NCI-H345 treated with DMSO at 0.1 percent for 48 hours (cell line): ENCODE measurements at regions not wholly inside any gene's neighbourhood (a gene's known extent, or its start where the extent isn't known, plus 50 kb on each side); places are given as distances from the start of the nearest gene placed in this dataset.
A peak's percentile ranks its signal among the peaks of the same experiment; 100 is the strongest.
"Not testable (repeated sequence)": the region's sequence is repeated elsewhere in the genome, so short reads cannot be mapped to it uniquely, and the experiment has no call there.

Experiments
- DNase-seq: peaks from one replicate; lab custom pipeline; 2025; ENCODE audit not compliant: unreplicated experiment; lab: John Stamatoyannopoulos, UW

DNA sequence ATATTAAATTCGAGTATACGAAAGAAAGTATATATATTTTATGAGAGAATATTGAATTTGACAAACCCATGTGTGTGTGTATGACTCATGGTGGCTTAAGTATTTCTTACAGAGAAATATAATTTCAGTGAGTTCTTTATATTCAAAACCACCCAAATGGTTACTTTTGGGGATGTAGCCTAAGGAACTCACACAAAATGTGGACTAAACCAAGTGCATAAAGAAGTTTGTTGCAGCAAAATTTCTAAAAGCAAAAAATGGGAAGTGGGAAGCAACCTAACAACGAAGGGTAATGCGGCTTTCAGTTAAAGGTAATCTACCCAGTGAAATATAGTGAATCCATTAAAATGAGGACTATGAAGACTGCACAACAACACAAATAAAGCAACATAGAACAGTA, 277.1 kb downstream of the EDEM1 start:
- no peak for DNase-seq

DNA sequence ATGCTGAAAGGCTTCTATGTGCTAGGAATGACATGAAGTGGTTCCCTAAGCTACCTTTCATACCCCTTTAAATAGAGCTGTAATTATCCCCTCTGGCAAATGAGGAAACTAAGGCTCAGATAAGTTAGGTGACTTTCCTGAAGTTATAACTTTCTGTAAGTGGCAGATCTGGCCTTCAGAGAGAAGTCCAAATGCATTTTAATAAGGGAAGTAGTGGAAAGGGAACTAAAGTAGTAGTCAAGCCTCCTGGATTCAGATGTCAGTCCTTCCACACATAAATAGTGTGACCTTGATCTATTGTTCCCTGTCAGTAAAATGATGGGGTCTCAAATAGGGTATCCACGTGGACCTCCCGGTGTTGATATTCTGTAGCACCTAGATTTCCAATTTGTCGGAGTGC, 277.7 kb downstream of the EDEM1 start:
- DNase-seq: no peak

DNA sequence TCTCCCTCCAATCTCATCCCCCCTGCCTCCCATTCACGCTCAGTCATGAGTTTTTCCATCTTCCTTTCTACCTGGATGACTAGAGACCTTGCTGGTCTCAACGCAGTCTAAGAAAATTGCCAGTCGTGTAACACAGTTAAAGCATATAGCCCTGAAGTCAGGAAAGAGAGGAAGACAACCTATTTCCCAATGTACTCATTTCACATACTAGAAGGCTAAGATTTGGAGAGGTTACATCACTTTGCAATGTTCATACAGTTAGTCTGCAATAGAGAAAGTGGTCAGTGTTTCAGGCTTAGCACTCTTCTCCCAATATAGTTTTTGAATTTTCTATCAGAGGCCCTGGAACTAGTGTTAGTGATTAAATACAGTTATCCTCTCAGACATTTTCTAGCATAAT, 278.6 kb downstream of the EDEM1 start:
- DNase-seq: no peak

DNA sequence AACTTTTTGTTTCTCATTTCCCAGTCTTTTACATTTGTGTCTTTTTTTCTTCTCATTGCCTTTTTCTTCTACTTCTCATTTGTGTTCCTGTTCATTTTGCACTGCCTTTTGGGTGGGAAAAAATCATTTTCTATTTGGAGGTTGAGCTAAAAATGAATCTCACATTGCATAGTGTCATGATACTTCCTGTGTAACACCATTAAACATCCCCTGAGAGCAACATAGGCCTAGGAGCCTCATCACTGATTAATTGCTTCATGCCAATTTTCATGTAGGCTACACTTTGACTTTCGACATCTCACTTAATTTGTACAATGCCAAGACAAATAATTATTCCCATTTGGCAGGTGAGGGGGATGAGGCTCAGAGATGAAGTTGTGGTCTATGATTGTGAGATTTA, 279.2 kb downstream of the EDEM1 start:
- no peak for DNase-seq

DNA sequence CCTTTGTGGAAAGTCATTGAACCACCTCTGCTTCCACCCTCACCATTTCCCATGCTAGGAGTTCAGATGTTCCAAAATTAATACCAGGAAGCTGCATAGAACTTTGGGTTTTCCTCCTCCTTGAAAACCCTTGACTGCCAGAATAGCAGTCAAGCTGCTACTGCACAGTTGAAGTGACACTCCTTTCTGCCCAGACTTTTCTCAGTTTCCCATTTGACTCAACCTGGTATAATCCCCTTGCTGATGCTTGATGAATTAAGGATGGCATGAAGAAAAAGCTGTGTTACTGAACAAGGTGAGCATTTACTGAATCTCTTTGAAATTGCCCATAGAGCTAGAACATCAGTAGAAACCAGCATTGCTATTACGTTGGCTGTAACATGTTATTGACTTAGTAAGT, 286.0 kb downstream of the EDEM1 start:
- DNase-seq: no peak

DNA sequence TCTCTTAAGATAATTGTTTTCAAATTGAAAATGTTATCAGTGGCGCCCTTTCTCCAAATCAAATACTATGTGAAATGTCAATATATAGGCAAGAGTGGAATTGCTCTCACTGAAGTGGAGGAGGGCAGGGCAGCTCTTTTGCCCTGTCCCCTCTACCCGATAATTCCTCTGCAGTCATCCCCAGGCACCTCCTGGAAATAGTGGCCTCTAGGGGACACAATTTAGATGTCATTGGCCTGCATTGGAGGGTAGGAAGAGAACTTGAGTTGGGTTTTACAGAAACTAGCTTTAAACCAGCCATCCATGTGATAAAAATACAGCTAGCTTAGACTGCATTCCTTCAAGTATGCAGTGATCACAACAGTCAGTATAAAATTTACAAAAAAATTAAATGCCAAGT, 288.9 kb downstream of the EDEM1 start:
- no peak for DNase-seq

DNA sequence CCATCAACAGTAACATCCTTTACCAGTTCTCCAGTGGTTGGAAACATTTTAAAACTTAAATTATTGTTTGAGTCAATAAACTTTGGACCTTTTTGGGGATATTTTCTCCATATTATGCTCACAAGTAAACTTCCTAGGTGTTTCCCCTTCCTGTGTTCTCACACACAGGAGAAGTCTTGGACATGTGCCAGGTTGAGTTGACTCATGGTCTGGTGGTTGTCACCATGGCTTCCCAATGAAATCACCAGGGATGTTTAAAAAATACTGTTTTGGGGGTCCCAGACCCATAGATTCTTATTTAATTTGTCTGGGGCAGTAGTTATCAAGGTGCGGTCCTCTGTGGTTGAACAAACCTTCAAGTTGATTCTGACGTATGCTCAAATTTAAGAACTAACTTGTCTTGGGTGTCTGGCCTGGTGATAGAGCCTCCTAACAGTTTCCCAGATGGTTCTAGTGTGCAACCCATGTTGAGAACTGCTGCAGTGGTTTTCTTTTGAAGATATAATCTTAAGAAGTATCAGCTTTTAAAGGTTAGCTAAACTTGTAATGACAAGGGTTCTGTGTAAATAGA, 291.8 kb downstream of the EDEM1 start:
- no peak for DNase-seq

DNA sequence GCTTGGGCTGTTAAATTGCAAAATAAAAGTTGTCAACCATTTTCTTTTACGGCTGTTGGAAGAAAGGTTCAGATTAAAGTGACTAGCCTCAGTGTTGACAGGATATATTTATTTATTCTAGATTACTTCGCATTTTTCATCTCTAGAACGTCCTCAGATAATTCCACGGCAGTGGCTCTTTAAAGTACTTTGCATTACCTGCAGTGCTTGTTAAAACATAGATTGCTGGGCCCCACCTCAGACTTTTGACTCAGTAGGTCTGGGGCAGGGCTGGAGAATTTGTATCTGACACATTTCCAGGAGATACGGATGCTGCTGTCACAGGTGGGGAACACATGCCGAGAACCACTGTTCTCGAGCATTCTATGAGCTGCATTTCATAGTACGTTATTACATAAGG, 292.7 kb downstream of the EDEM1 start:
- no peak for DNase-seq

DNA sequence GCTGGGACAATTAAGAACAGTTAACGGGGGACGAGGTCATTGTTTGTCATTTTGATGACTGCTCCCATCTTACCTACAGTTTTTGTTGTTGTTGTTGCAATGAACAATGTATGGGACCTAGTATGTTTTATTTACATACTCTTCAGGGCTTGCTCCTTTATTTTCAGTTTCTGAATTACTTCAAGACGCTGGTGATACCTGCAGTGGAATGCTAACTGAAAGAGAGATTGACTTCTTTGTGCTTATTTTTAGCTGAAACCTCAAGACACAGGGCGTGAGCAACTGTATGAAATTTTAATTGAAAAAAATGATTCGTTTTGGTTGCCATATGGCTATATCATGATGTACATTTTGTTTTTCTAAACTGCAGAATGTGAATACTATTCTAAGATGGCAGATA, 297.9 kb downstream of the EDEM1 start:
- DNase-seq: no peak

DNA sequence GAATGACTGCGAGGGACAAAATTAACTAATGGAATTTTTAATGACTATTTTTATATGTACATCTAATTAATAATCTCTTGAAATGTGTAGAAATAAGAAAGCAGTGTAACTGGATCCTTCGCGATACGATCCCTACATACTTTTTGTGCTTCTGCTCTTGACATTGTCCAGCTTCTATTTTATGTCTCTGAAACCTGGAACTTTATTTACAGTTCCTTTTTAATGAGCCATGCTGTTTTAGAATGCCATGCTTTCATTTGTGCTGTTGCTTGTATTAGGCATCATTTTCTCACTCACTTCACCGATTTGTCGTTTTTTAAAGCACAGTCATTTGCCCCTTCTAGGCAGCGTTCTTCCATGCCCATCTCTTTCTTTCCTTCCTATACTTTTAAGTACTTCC, 301.3 kb downstream of the EDEM1 start:
- DNase-seq: no peak

DNA sequence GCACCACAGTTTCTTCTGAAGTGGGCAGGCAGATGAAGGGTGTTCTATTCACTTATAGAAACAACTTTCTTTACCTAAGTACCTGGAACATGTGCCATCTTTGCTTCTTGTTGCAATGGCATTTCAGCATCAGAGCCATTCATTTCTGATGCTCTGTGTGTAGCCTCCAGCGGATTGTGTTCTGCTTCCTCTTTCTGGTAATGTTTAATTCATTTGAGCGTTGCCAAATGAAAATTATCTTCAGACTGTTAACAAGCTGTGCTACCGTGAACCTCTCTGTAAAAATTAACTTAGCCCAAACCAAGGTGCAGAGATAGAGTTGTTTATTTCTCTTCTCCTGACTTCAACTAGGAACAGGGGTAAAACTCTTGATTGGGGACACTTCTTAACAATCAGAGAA, 302.0 kb downstream of the EDEM1 start:
- DNase-seq: no peak

DNA sequence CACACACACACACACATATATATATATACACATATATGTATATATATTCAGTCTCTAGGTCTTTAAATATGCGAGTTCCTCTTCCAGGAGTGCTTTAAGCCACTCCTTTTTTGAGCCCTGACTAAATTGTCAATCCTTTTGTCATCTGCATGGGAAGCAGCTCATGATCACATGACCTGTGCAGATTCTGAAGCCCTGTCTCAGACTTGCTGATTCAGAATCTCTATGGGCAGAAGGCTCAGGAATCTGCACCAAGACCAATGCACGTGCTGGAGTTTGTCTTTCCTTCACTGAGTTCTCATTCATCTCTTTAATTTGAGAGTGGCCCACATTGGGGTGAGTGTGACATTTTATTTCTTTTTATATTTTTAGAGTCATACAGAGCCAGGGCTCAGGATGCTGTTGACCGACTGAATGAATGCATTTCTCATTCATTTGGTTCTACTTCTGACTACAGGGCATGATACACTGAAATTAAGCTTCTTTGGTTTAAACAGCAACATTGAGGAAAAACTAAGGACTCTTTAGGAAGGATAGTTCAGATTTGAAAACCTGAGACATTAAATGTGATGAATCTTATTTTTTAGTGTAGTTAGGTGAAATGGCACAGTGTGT, 307.5 kb downstream of the EDEM1 start:
- no peak for DNase-seq

DNA sequence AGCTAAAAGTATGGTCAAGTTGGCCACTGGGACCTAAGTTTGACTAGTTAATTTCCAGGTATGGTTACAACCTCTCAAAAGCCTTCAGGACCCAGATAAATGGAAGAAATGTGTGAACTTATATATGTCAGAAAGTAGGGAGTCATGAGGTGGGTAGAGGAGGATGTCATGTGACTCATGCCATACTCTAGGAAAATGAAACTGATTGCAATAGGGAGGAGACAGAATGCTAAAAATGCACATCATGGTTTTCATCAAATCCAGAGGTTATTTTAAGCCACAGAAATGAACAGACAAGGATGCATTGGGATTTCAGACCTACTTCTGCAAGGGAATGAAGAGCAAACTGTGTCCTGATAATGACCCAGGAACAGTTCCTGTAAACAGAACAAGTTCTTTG, 310.0 kb downstream of the EDEM1 start:
- no peak for DNase-seq

DNA sequence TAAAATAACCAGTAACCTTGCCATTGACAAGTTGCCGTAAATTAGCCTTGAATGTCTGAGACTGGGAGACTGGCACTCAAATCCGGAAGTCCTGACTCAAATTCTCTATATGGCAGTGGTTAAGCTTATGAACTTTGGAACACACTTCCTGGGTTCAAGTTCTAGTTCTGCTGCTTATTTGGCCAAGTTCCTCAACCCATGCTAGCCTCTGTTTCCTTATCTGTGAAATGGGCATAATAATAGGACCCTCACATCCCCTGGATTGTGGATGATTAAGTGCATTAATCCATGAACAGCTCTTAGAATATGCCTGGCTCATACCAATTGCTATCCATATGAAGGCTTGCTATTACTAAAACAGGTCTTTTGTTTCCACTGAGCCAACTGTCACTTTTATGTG, 311.5 kb downstream of the EDEM1 start:
- no peak for DNase-seq

DNA sequence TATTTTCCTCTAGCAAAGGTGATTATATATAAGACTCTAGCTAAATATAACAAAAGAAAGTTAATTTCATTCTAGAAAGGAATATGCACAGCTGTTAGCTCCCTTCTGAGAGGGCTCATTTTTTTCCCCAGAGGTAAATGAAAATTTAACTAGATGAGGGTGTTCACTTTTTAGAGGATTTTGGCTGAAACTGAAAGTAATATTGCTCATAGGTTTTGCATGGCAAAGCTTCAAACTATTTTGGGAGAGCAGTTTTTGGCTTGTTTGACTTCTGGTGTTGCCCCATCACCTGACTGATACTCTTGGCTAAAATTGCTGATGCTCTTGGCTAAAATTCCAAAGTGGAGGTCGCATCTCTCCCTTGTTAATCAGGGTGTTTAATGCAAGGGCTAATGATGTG, 311.9 kb downstream of the EDEM1 start:
- DNase-seq: no peak

DNA sequence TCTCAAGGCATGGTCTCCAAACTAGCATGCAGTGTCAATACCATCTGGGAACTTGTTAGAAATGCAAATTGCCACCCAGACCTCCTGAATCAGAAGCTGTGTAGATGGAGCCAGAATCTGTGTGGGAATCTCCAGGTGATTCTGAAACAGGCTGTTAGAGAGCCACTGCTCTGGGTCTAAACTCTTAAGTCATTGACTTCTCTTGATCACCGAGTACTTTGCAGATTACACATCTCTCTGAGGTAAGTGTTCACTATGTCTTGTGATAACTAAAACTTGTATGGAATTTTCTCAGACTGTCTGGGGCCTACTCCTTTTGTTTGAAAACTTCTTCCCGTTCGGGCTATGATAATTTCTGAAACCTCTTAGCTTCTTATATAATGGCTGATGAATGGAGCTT, 315.6 kb downstream of the EDEM1 start:
- no peak for DNase-seq

DNA sequence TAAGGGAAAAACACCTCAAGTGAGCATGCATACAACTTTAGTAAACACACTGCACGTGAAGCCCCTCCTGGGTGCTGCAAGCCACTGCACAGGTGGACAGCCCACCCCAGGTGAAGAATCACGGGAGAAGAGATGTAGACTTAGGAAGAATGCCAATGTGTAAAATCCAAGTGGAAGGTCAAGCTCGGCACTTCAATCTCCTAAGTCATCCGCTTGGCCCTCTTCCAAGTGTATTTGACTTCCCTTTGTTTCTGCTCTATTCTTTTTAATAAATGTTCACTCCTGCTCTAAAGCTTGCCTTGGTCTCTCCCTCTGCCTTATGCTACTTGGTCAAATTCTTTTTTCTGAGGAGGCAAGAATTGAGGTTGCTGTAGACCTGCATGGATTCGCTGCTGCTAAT, 316.6 kb downstream of the EDEM1 start:
- DNase-seq: peak; percentile 40

DNA sequence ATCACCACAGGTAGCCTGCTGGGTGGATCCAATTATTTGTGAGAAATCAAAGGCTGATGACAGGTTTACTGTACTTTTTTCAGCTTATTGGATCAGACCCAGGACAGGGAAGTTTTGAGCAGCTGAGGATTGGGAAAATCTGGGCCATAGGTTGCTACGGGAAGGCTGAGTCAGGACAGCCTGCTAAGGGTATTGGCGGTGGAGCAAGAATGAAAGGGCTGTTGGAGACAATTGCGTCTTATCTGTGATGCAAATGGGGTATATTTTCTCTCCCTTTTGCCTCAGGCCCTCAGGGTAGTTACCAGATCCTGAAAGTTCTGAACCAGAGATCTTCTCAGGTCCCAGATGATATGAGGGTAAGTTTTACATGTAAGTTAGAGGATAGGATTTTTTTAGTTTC, 317.7 kb downstream of the EDEM1 start:
- DNase-seq: no peak

DNA sequence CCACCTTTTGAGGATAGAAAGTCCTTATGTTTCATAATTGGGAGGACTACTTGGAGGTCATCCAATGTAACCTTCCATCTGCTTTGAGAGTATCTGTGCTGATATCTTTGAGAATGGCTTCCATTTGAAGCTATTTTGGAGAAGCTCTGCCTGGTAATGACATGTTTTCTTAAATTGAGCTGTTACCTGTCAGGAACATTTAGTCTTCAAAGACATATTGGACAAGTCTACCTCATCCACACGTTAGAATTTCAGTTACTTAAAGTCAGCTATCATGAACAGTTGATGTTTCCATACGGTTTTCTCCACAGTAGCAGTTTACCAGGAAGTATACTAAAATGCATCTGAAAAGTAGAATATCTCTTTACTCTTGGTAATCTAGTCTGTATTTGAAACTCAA, 318.5 kb downstream of the EDEM1 start:
- no peak for DNase-seq

DNA sequence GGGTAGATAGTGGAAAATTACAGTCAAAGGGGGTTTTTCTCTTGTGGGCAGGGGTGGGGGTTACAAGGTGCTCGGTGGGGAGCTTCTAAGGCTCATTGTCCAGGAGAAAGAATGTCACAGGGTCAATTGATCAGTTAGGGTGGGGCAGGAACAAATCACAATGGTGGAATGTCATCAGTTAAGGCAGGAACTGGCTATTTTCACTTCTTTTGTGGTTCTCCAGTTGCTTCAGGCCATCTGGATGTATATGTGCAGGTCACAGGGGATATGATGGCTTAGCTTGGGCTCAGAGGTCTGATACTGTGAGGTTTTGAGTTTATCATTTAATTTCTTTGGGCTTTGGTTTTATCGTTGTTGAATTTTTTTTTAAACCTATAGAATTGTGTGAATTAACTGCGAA, 321.4 kb downstream of the EDEM1 start:
- not testable (repeated sequence) for DNase-seq

DNA sequence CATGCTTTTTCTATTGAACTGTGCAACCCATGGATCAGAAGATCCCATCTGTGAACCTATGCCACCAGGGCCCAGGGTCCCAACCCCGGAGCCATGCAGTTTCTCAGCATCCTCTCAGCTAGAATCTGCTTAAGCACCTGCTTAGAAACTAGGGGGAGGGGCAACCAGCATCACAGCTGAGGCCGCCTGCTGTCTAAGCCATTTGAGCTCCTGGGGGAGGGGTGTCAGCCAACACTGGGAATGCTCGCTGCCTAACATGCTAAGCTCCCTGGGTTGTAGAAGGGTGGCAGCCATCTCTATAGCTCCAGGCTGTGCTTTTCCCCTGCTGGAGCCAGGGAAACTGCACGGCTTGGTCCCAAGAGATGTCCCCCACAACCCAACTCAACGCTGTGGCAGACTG, 322.8 kb downstream of the EDEM1 start:
- DNase-seq: no peak

DNA sequence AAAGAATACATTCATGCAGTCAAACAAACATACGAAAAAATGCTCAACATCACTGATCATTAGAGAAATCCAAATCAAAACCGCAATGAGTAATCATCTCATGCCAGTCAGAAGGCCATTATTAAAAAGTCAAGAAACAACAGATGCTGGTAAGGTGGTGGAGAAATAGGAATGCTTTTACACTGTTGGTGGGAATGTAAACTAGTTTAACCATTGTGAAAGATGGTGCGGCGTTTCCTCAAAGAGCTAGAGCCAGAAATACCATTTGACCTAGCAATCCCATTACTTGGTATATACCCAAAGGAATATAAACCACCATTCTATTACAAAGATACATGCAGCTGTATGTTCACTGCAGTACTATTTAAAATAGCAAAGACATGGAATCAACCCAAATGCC, 330.4 kb downstream of the EDEM1 start:
- no peak for DNase-seq

DNA sequence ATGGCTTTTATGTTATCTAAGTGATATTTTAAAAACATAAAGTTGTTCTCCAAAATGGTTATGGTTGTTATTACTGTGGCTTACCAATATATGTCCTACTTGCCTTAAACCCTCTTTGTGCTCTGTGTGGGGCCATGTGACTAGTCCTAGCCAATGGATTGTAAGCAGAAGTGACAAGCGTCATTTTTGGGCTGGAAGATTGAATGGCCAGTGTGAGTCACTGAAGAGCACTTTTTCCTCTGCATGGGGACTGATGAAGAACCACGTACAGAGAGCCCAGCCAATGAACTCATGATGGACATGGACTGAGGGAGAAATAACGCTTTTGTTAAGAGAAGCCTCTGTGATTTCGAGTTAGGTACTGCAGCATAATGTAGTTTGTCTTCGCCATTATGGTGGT, 332.7 kb downstream of the EDEM1 start:
- DNase-seq: no peak

DNA sequence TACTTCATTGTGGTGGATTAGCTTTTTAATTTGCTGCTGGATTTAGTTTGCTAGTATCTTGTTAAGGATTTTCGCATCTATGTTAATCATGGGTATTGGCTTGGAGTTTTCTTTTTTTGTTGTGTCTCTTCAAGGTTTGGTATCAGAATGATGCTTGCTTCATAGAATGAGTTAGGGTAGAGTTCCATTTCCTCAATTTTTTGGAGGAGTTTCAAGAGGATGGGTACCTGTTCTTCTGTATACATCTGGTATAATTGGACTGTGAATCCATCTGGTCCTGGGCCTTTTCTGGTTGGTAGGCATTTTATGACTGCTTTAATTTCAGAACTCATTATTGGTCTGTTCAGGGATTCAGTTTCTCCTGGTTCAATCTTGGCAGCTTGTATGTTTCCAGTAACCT, 335.6 kb downstream of the EDEM1 start:
- DNase-seq: no peak
